Upper lobe of left lung (tissue), 6 donors: ENCODE measurements at regions not wholly inside any gene's neighbourhood (a gene's known extent, or its start where the extent isn't known, plus 50 kb on each side); places are given as distances from the start of the nearest gene placed in this dataset.

ENCODE experiments used
- ATAC-seq, 2 donors: fragments of 200-7000 bp; cut with Tn5 transposase; one replicate each; pipeline ENCODE4 v1.9.1; 2022; ENCODE audit warnings: mild to moderate bottlenecking in 2 of 2, moderate library complexity in 2 of 2; ENCODE audit not compliant: low FRiP score in 2 of 2
- DNase-seq, 2 donors: peaks; one replicate each; pipeline ENCODE4 v3.0.0-alpha.2; 2019 to 2020
- H3K27ac ChIP-seq, 4 donors: fragments of 200-600 bp; sonication (generic); one replicate each; pipeline ENCODE4 v1.5.1; 2016 to 2019
- H3K27me3 ChIP-seq, 4 donors: fragments of 200-600 bp; sonication (generic); one replicate each; pipeline ENCODE4 v1.5.1; 2017 to 2019
- H3K36me3 ChIP-seq, 4 donors: fragments of 200-600 bp; sonication (generic); one replicate each; pipeline ENCODE4 v1.5.1; 2016 to 2019
- H3K4me1 ChIP-seq, 4 donors: fragments of 200-600 bp; sonication (generic); one replicate each; pipeline ENCODE4 v1.5.1; 2018 to 2019
- H3K4me3 ChIP-seq, 4 donors: fragments of 200-600 bp; sonication (generic); one replicate each; pipeline ENCODE4 v1.5.1; 2017 to 2019; ENCODE audit warnings: mild to moderate bottlenecking in 2 of 4, moderate library complexity in 1 of 4
- H3K9me3 ChIP-seq, 4 donors: fragments of 200-600 bp; sonication (generic); one replicate each; pipeline ENCODE4 v1.5.1; 2018 to 2019
- CTCF ChIP-seq, 6 experiments: fragments of 450-650 bp in 4 of 6; fragments of 200-600 bp in 2 of 6; sonication (generic) in 2 of 6; IDR thresholded peaks; one replicate each; pipeline ENCODE4 v1.5.1; 2016 to 2019; ENCODE audit warnings: antibody characterized with exemption in 6 of 6
- EP300 ChIP-seq, 4 donors: sonication (generic); formaldehyde crosslinking; IDR thresholded peaks; one replicate each; pipeline ENCODE4 v1.5.1; 2017; ENCODE audit warnings: antibody characterized with exemption in 4 of 4, control low read depth in 2 of 4
- POLR2A ChIP-seq, 4 donors: fragments of 450-650 bp; IDR thresholded peaks; one replicate each; pipeline ENCODE4 v1.5.1; 2016 to 2017; ENCODE audit warnings: antibody characterized with exemption in 4 of 4, mild to moderate bottlenecking in 2 of 4
- POLR2AphosphoS5 ChIP-seq, 2 donors: sonication (generic); formaldehyde crosslinking; IDR thresholded peaks; one replicate each; pipeline ENCODE4 v1.5.1; 2017; ENCODE audit warnings: antibody characterized with exemption in 2 of 2
- WGBS, 2 donors: methylation state at CpG; one replicate each; pipeline ENCODE4 v1.1.5; 2017 to 2018; 5-methylcytosine and 5-hydroxymethylcytosine counted together
- donor health status: DM: no; HTN: no; CAD: no; lungs with moderate emphysema.
- donor health status: DM: no; HTN: yes; CAD: no; lungs with severe emphysema.

DNA sequence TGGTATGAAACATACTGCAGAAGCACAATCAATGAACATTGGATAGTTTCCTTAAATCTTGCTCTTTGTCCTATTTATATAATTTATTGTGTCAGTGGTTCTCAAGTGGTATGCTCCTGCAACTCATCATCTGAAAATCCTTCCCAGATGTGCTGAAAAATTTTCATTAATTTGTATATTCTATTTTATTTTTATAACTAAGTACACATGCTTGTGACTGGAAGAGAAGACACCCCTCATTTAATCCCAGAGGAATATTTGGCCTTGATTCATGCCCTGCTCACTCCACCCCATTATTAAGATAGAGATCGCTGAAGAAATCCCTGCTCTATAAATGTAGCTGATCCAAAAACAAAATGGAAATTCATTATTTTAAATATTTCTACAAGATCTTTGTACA is 870.5 kb upstream of the CXADR start:
- WGBS, 2 donors: 97 to 100% methylated on average over 1 of the region's 1 CpG
- Histone ChIP-seq H3K27me3 (no peaks in the 10 kb centered on the region), H3K36me3 (no peaks in the 10 kb centered on the region), H3K27ac (no peak overlapping the region), H3K4me1 (no peaks in the 10 kb centered on the region), H3K4me3 (no peak overlapping the region), H3K9me3 (no peaks in the 10 kb centered on the region)
- DNase-seq: no peak
- ATAC-seq: no peak
- no peak for TF ChIP-seq POLR2A (IDR thresholded peaks at IDR 0.05)
- TF ChIP-seq POLR2AphosphoS5 (IDR thresholded peaks at IDR 0.05): no peak
- no peak for TF ChIP-seq CTCF (IDR thresholded peaks at IDR 0.05)

GRCh38 chr21:16644685-16645084 is 868.2 kb upstream of the CXADR start:
- H3K27ac ChIP-seq: no peak overlapping the region
- 85% methylated on average over 3 of the region's 3 CpGs for whole genome bisulfite sequencing, 2 donors
- no peaks in the 10 kb centered on the region for H3K4me1 ChIP-seq
- peak in 1 of 2 donors; percentile 54 for ATAC-seq
- no peaks in the 10 kb centered on the region for H3K27me3 ChIP-seq
- no peak for TF ChIP-seq POLR2AphosphoS5 (IDR thresholded peaks at IDR 0.05)
- H3K9me3 ChIP-seq: no peaks in the 10 kb centered on the region
- no peak overlapping the region for H3K4me3 ChIP-seq
- H3K36me3 ChIP-seq: no peaks in the 10 kb centered on the region
- DNase-seq: no peak

DNA sequence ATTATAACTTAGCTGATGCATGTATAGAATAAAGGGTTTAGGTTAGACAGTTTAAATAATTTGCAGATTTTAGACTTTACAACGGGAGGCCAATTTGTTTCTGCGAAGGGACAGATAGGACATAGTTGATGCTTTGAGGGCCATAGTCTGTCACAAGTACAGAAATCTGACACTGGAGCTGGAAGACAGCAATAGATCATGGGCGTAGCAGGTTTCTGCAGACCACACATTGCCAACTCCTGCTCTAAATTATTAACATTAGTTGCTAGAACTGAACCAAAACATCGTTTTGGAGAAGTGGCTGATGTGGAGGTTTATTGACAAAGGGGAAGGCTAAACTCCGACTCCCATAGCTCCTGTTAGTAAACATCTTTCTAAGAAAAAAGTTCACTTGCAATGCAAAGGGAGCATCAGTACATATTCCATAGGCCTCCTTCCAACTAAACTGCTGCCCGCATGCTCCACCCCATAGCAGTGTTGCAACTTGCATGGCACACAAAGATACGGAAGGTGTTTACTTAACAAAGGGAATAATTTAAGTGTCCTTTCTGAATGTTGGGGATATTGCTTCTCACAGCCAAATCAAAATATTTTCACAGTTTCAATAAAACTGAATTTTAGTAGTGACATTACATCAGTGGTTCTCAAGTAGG is 862.0 kb upstream of the CXADR start:
- no peak overlapping the region for H3K4me3 ChIP-seq

DNA sequence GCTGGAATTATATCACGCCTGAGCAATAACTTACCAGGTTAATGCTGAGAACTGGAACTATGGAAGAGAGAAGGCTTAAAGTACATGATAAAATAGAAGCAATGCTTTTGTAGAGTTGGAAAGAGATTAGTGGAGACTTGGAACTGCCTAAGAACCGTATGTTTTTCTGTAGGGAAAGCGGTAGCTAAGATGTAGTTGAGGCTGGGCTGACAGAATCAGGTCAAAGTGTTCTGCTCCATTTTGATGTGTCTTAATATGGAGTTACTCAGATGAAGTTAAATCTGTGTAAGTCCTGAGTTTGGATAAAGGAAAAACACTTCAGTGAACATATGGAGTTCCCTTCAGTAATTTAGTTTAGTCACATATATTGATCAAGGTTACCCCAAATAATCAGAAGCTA is 860.9 kb upstream of the CXADR start:
- no peaks in the 10 kb centered on the region for H3K9me3 ChIP-seq
- H3K36me3 ChIP-seq: no peaks in the 10 kb centered on the region
- no peak overlapping the region for H3K27ac ChIP-seq
- DNase-seq (no peak), ATAC-seq (no peak)
- TF ChIP-seq EP300 (IDR thresholded peaks at IDR 0.05) (no peak), CTCF (IDR thresholded peaks at IDR 0.05) (no peak), POLR2AphosphoS5 (IDR thresholded peaks at IDR 0.05) (no peak), POLR2A (IDR thresholded peaks at IDR 0.05) (no peak)
- H3K4me3 ChIP-seq: no peak overlapping the region
- no peaks in the 10 kb centered on the region for H3K4me1 ChIP-seq
- 85 to 93% methylated on average over 3 of the region's 3 CpGs for WGBS, 2 donors
- no peaks in the 10 kb centered on the region for H3K27me3 ChIP-seq

More for the DNA sequence above, 862.0 kb upstream of the CXADR start:
- no peak for ATAC-seq
- Histone ChIP-seq H3K27me3 (no peaks in the 10 kb centered on the region), H3K27ac (no peak overlapping the region), H3K4me1 (no peaks in the 10 kb centered on the region), H3K36me3 (no peaks in the 10 kb centered on the region), H3K9me3 (no peaks in the 10 kb centered on the region)
- WGBS, 2 donors: 79 to 85% methylated on average over 7 of the region's 7 CpGs
- no peak for DNase-seq
- TF ChIP-seq CTCF (IDR thresholded peaks at IDR 0.05) (no peak), POLR2AphosphoS5 (IDR thresholded peaks at IDR 0.05) (no peak), POLR2A (IDR thresholded peaks at IDR 0.05) (no peak), EP300 (IDR thresholded peaks at IDR 0.05) (no peak)

- H3K27me3 ChIP-seq: no peaks in the 10 kb centered on the region
- WGBS, 2 donors: 65 to 68% methylated on average over 2 of the region's 2 CpGs
- H3K27ac ChIP-seq: no peak overlapping the region
- ATAC-seq (no peak), DNase-seq (no peak)
- H3K4me1 ChIP-seq: no peaks in the 10 kb centered on the region
- no peaks in the 10 kb centered on the region for H3K36me3 ChIP-seq
- no peak overlapping the region for H3K4me3 ChIP-seq
- no peaks in the 10 kb centered on the region for H3K9me3 ChIP-seq
- TF ChIP-seq CTCF (IDR thresholded peaks at IDR 0.05): no peak
- no peak for TF ChIP-seq POLR2AphosphoS5 (IDR thresholded peaks at IDR 0.05)
- no peak for TF ChIP-seq EP300 (IDR thresholded peaks at IDR 0.05)
- no peak for TF ChIP-seq POLR2A (IDR thresholded peaks at IDR 0.05)
These were observed 849.4 kb upstream of the CXADR start for GRCh38 chr21:16663436-16663835.
